Esophagus squamous epithelium (tissue), 5 donors: ENCODE measurements at regions not wholly inside any gene's neighbourhood (a gene's known extent, or its start where the extent isn't known, plus 50 kb on each side); places are given as distances from the start of the nearest gene placed in this dataset.

Source experiments
- DNase-seq: peaks from one replicate; lab custom pipeline; 2025; lab: John Stamatoyannopoulos, UW
- H3K27ac ChIP-seq, 4 donors: fragments of 200-600 bp; sonication (generic); one replicate each; pipeline ENCODE4 v1.5.1; 2016 to 2019; ENCODE audit warnings: mild to moderate bottlenecking in 1 of 4
- H3K27me3 ChIP-seq, 4 donors: fragments of 200-600 bp; sonication (generic); 1 replicate in 3 of 4; 2 replicates in 1 of 4; pipeline versions ENCODE4 v1.5.1 to v1.6.0; 2017 to 2021; ENCODE audit warnings: antibody characterized with exemption in 1 of 4
- H3K36me3 ChIP-seq, 3 donors: fragments of 200-600 bp; sonication (generic); one replicate each; pipeline ENCODE4 v1.5.1; 2016 to 2019
- H3K4me1 ChIP-seq, 3 donors: fragments of 200-600 bp; sonication (generic); one replicate each; pipeline ENCODE4 v1.5.1; 2017 to 2019
- H3K4me3 ChIP-seq, 4 donors: fragments of 200-600 bp; sonication (generic); 1 replicate in 3 of 4; 2 replicates in 1 of 4; pipeline ENCODE4 v1.5.1; 2016 to 2019; ENCODE audit warnings: mild to moderate bottlenecking in 2 of 4, moderate library complexity in 1 of 4
- H3K9me3 ChIP-seq, 3 donors: fragments of 200-600 bp; sonication (generic); one replicate each; pipeline ENCODE4 v1.5.1; 2016 to 2019
- CTCF ChIP-seq, 6 experiments: fragments of 450-650 bp in 4 of 6; fragments of 200-600 bp in 2 of 6; sonication (generic) in 2 of 6; IDR thresholded peaks; one replicate each; pipeline ENCODE4 v1.5.1; 2016 to 2019; ENCODE audit warnings: antibody characterized with exemption in 6 of 6, mild to moderate bottlenecking in 4 of 6, moderate library complexity in 4 of 6
- POLR2A ChIP-seq, 4 donors: fragments of 450-650 bp; IDR thresholded peaks; one replicate each; pipeline ENCODE4 v1.6.1; 2017; ENCODE audit warnings: antibody characterized with exemption in 4 of 4, mild to moderate bottlenecking in 4 of 4, moderate library complexity in 3 of 4
- WGBS, 2 donors: methylation state at CpG; one replicate each; pipeline ENCODE4 v1.1.5; 2018; 5-methylcytosine and 5-hydroxymethylcytosine counted together
- intact Hi-C: fragments of 100-400 bp; cut with DNase I; formaldehyde crosslinking; loops from one replicate; pipeline ENCODE4 v1.15.0; 2022
- donor health status: DM: yes; HTN: yes; CAD: no.

GRCh38 chr3:87837076-87837475 lies 221.7 kb downstream of the CGGBP1 start:
- intact Hi-C loops, result no loop called here
- WGBS, 2 donors, result 43 to 61% methylated on average over 1 of the region's 1 CpG
- Histone ChIP-seq H3K27ac (no peak overlapping the region), H3K36me3 (no peaks in the 10 kb centered on the region), H3K27me3 (no peaks in the 10 kb centered on the region), H3K9me3 (no peaks in the 10 kb centered on the region), H3K4me3 (no peak overlapping the region), H3K4me1 (no peaks in the 10 kb centered on the region)
- no peak for DNase-seq
- TF ChIP-seq CTCF (IDR thresholded peaks at IDR 0.05), result no peak
- no peak for TF ChIP-seq POLR2A (IDR thresholded peaks at IDR 0.05)

- no peaks in the 10 kb centered on the region for H3K4me1 ChIP-seq
- H3K27ac ChIP-seq, result no peak overlapping the region
- intact Hi-C loops, result no loop called here
- no peak overlapping the region for H3K4me3 ChIP-seq
- WGBS, 2 donors, result 57 to 58% methylated on average over 1 of the region's 1 CpG
- no peak for DNase-seq
- H3K27me3 ChIP-seq, result no peaks in the 10 kb centered on the region
- no peaks in the 10 kb centered on the region for H3K36me3 ChIP-seq
- no peaks in the 10 kb centered on the region for H3K9me3 ChIP-seq
- no peak for TF ChIP-seq CTCF (IDR thresholded peaks at IDR 0.05)
- TF ChIP-seq POLR2A (IDR thresholded peaks at IDR 0.05), result no peak
Measured at GRCh38 chr3:87836026-87836425, 222.8 kb downstream of the CGGBP1 start.

GRCh38 chr3:87835236-87835635 lies 223.6 kb downstream of the CGGBP1 start:
- WGBS, 2 donors, result 76 to 79% methylated on average over 4 of the region's 4 CpGs
- no peaks in the 10 kb centered on the region for H3K9me3 ChIP-seq
- no peak for DNase-seq
- no peaks in the 10 kb centered on the region for H3K36me3 ChIP-seq
- H3K4me1 ChIP-seq, result no peaks in the 10 kb centered on the region
- no peak for TF ChIP-seq CTCF (IDR thresholded peaks at IDR 0.05)
- TF ChIP-seq POLR2A (IDR thresholded peaks at IDR 0.05), result no peak
- H3K4me3 ChIP-seq, result no peak overlapping the region
- H3K27ac ChIP-seq, result no peak overlapping the region
- no peaks in the 10 kb centered on the region for H3K27me3 ChIP-seq
- intact Hi-C loops, result no loop called here

GRCh38 chr3:87834327-87834726 lies 224.5 kb downstream of the CGGBP1 start:
- Histone ChIP-seq H3K4me3 (no peak overlapping the region), H3K4me1 (no peaks in the 10 kb centered on the region), H3K9me3 (no peaks in the 10 kb centered on the region), H3K27me3 (no peaks in the 10 kb centered on the region), H3K36me3 (no peaks in the 10 kb centered on the region), H3K27ac (no peak overlapping the region)
- intact Hi-C loops, result no loop called here
- TF ChIP-seq CTCF (IDR thresholded peaks at IDR 0.05) (no peak), POLR2A (IDR thresholded peaks at IDR 0.05) (no peak)
- no peak for DNase-seq
- WGBS, 2 donors, result 55 to 58% methylated on average over 2 of the region's 2 CpGs

- Histone ChIP-seq H3K4me1 (no peaks in the 10 kb centered on the region), H3K36me3 (no peaks in the 10 kb centered on the region), H3K9me3 (no peaks in the 10 kb centered on the region), H3K27ac (no peak overlapping the region), H3K4me3 (no peak overlapping the region), H3K27me3 (no peaks in the 10 kb centered on the region)
- intact Hi-C loops, result no loop called here
- no peak for DNase-seq
- no peak for TF ChIP-seq CTCF (IDR thresholded peaks at IDR 0.05)
- no peak for TF ChIP-seq POLR2A (IDR thresholded peaks at IDR 0.05)
Measured at GRCh38 chr3:87833039-87833377, 225.8 kb downstream of the CGGBP1 start.
